Fibroblast of lung (primary cell): ENCODE measurements at regions not wholly inside any gene's neighbourhood (a gene's known extent, or its start where the extent isn't known, plus 50 kb on each side); places are given as distances from the start of the nearest gene placed in this dataset.

ENCODE experiments used
- DNase-seq, 2 donors: peaks; one replicate each; pipeline versions ENCODE4 v3.0.0 to v3.0.0-alpha.2; 2010; ENCODE audit warnings: low read depth in 2 of 2
- H2AFZ ChIP-seq: 2 replicates; pipeline ENCODE4 v1.5.1; 2012; ENCODE audit warnings: low read length, control low read depth, inconsistent platforms
- H3K27ac ChIP-seq: 2 replicates; pipeline ENCODE4 v1.5.1; 2011; ENCODE audit warnings: low read length, control low read depth; ENCODE audit not compliant: insufficient read depth
- H3K27me3 ChIP-seq: 2 replicates; pipeline ENCODE4 v1.5.1; 2011; ENCODE audit warnings: mild to moderate bottlenecking, low read length; ENCODE audit not compliant: control insufficient read depth, insufficient read depth
- H3K36me3 ChIP-seq: 2 replicates; pipeline ENCODE4 v1.5.1; 2011; ENCODE audit warnings: low read length; ENCODE audit not compliant: control insufficient read depth, insufficient read depth
- H3K4me1 ChIP-seq: 2 replicates; pipeline ENCODE4 v1.5.1; 2011; ENCODE audit warnings: low read length; ENCODE audit not compliant: control insufficient read depth, insufficient read depth; ENCODE audit errors: extremely low read depth
- H3K4me2 ChIP-seq: 2 replicates; pipeline ENCODE4 v1.5.1; 2011; ENCODE audit warnings: low read length, control low read depth; ENCODE audit not compliant: insufficient read depth; ENCODE audit errors: extremely low read depth
- H3K4me3 ChIP-seq, 4 experiments: fragments of 200-600 bp in 1 of 4; sonication (generic) in 1 of 4; replicated peaks in 1 of 4; 2 replicates each; pipeline ENCODE4 v1.5.1; 2011 to 2016; ENCODE audit warnings: low read length in 4 of 4, low read depth in 3 of 4, mild to moderate bottlenecking in 3 of 4, control low read depth in 2 of 4, inconsistent platforms in 1 of 4, mixed read lengths in 1 of 4; ENCODE audit not compliant: insufficient read depth in 1 of 4; ENCODE audit errors: control extremely low read depth in 1 of 4
- H3K79me2 ChIP-seq: 2 replicates; pipeline ENCODE4 v1.5.1; 2012; ENCODE audit warnings: mild to moderate bottlenecking, low read length, inconsistent platforms; ENCODE audit not compliant: control insufficient read depth, insufficient read depth
- H3K9ac ChIP-seq: 2 replicates; pipeline ENCODE4 v1.5.1; 2011; ENCODE audit warnings: mild to moderate bottlenecking, low read length, control low read depth; ENCODE audit not compliant: insufficient read depth
- H3K9me3 ChIP-seq: 2 replicates; pipeline ENCODE4 v1.5.1; 2012; ENCODE audit warnings: low read depth, low read length; ENCODE audit not compliant: control insufficient read depth, insufficient read depth
- H4K20me1 ChIP-seq: 2 replicates; pipeline ENCODE4 v1.5.1; 2011; ENCODE audit warnings: low read length; ENCODE audit not compliant: control insufficient read depth, insufficient read depth; ENCODE audit errors: extremely low read depth
- EZH2 ChIP-seq: IDR thresholded peaks from 2 replicates; pipeline ENCODE4 v1.5.1; 2012; ENCODE audit warnings: low read length, control low read depth, mild to moderate bottlenecking; ENCODE audit errors: missing control alignments
- TF ChIP-seq, protein P1 (sequence below), 2 donors: IDR thresholded peaks in 1 of 2; conservative IDR thresholded peaks in 1 of 2; 1 replicate in 1 of 2; 2 replicates in 1 of 2; pipeline ENCODE4 v1.5.1; 2011 to 2012; ENCODE audit warnings: low read length in 2 of 2, control low read depth in 1 of 2, inconsistent platforms in 1 of 2, low read depth in 1 of 2, mild to moderate bottlenecking in 1 of 2

- H3K9me3 ChIP-seq: no peaks in the 10 kb centered on the region
- H3K9ac ChIP-seq: no peak overlapping the region
- H4K20me1 ChIP-seq: no peaks in the 10 kb centered on the region
- no peaks in the 10 kb centered on the region for H3K27me3 ChIP-seq
- H3K36me3 ChIP-seq: no peaks in the 10 kb centered on the region
- no peak for DNase-seq
- H3K79me2 ChIP-seq: no peaks in the 10 kb centered on the region
- no peak overlapping the region for H2AFZ ChIP-seq
- H3K27ac ChIP-seq: no peak overlapping the region
- H3K4me3 ChIP-seq: no peak overlapping the region
- H3K4me2 ChIP-seq: no peak overlapping the region
- H3K4me1 ChIP-seq: no peaks in the 10 kb centered on the region
- TF ChIP-seq, protein P1, sequence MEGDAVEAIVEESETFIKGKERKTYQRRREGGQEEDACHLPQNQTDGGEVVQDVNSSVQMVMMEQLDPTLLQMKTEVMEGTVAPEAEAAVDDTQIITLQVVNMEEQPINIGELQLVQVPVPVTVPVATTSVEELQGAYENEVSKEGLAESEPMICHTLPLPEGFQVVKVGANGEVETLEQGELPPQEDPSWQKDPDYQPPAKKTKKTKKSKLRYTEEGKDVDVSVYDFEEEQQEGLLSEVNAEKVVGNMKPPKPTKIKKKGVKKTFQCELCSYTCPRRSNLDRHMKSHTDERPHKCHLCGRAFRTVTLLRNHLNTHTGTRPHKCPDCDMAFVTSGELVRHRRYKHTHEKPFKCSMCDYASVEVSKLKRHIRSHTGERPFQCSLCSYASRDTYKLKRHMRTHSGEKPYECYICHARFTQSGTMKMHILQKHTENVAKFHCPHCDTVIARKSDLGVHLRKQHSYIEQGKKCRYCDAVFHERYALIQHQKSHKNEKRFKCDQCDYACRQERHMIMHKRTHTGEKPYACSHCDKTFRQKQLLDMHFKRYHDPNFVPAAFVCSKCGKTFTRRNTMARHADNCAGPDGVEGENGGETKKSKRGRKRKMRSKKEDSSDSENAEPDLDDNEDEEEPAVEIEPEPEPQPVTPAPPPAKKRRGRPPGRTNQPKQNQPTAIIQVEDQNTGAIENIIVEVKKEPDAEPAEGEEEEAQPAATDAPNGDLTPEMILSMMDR (conservative IDR thresholded peaks at IDR 0.05 in 1 of 2, IDR thresholded peaks at IDR 0.05 in 1 of 2; ENCODE audit: low read depth in 1 of 2, low read length in 2 of 2): no peak
- no peak for TF ChIP-seq EZH2
These were observed 121.4 kb upstream of the SV2C start for GRCh38 chr5:75961818-75962217.

DNA sequence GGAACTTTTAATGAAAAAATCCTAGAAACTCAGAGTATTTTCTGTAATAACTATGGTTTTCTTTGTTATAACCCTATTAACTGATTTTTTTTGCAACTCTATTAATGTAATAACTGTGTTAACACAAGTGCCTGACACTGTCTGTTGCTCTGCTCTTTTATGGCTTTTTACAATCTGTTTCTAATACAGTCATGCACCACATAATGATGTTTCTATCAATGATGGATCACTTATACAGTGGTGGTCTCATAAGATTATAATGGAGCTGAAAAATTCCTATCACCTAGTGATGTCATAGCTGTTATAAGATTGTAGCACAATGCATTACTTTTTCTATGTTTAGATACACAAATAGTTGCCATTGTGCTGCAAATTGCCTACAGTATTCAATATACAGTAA, 123.1 kb upstream of the SV2C start:
- Histone ChIP-seq H3K27me3 (no peaks in the 10 kb centered on the region), H3K9ac (no peak overlapping the region), H4K20me1 (no peaks in the 10 kb centered on the region), H3K79me2 (no peaks in the 10 kb centered on the region), H3K4me3 (no peak overlapping the region), H3K4me2 (no peak overlapping the region), H2AFZ (no peak overlapping the region), H3K27ac (no peak overlapping the region), H3K9me3 (no peaks in the 10 kb centered on the region), H3K36me3 (no peaks in the 10 kb centered on the region), H3K4me1 (no peaks in the 10 kb centered on the region)
- TF ChIP-seq, protein P1 (conservative IDR thresholded peaks at IDR 0.05 in 1 of 2, IDR thresholded peaks at IDR 0.05 in 1 of 2; ENCODE audit: low read depth in 1 of 2, low read length in 2 of 2): no peak
- no peak for TF ChIP-seq EZH2
- no peak for DNase-seq

DNA sequence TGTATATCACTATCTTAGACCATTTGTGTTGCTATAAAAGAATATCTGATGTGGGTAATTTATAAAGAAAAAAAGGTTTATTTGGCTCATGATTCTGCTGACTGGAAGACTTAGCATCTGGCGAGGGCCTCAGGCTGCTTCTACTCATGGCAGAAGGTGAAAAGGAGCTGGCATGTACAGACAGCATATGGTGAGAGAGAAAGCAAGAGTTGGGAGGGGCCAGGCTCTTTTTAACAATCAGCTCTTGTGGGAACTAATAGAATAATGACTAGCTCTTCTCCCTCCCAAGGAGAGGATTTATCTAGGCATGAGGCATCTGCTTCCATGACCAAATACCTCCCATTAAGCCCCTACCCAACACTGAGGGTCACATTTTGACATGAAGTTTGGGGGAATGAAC, 130.2 kb upstream of the SV2C start:
- no peak for DNase-seq
- Histone ChIP-seq H3K27ac (no peak overlapping the region), H3K79me2 (no peaks in the 10 kb centered on the region), H3K36me3 (no peaks in the 10 kb centered on the region), H4K20me1 (no peaks in the 10 kb centered on the region), H3K27me3 (no peaks in the 10 kb centered on the region), H3K4me1 (no peaks in the 10 kb centered on the region), H3K9me3 (no peaks in the 10 kb centered on the region), H3K4me3 (no peak overlapping the region), H3K4me2 (no peak overlapping the region), H2AFZ (no peak overlapping the region), H3K9ac (no peak overlapping the region)
- TF ChIP-seq EZH2: no peak
- TF ChIP-seq, protein P1 (conservative IDR thresholded peaks at IDR 0.05 in 1 of 2, IDR thresholded peaks at IDR 0.05 in 1 of 2; ENCODE audit: low read depth in 1 of 2, low read length in 2 of 2): no peak
